Glutamatergic neuron (in vitro differentiated cells): ENCODE measurements at regions not wholly inside any gene's neighbourhood (a gene's known extent, or its start where the extent isn't known, plus 50 kb on each side); places are given as distances from the start of the nearest gene placed in this dataset.

Source experiments
- DNase-seq: peaks from one replicate; pipeline ENCODE4 v3.0.0; 2022
- H3K27ac Mint-ChIP-seq: one replicate; pipeline ENCODE4 v1.8.0; 2020; ENCODE audit warnings: mild to moderate bottlenecking, mixed read lengths, inconsistent platforms; ENCODE audit not compliant: unreplicated experiment
- H3K27me3 Mint-ChIP-seq: one replicate; pipeline ENCODE4 v1.8.0; 2020; ENCODE audit warnings: mild to moderate bottlenecking, moderate library complexity, mixed read lengths, inconsistent platforms; ENCODE audit not compliant: unreplicated experiment
- H3K36me3 Mint-ChIP-seq: one replicate; pipeline ENCODE4 v1.8.0; 2020; ENCODE audit warnings: mild to moderate bottlenecking, mixed read lengths, inconsistent platforms; ENCODE audit not compliant: unreplicated experiment
- H3K4me1 Mint-ChIP-seq: one replicate; pipeline ENCODE4 v1.8.0; 2020; ENCODE audit warnings: mild to moderate bottlenecking, low read depth, mixed read lengths, inconsistent platforms; ENCODE audit not compliant: unreplicated experiment
- H3K4me3 Mint-ChIP-seq: one replicate; pipeline ENCODE4 v1.8.0; 2020; ENCODE audit warnings: mild to moderate bottlenecking, mixed read lengths, inconsistent platforms; ENCODE audit not compliant: unreplicated experiment
- H3K9me3 Mint-ChIP-seq: one replicate; pipeline ENCODE4 v1.8.0; 2020; ENCODE audit warnings: mild to moderate bottlenecking, moderate library complexity, mixed read lengths, inconsistent platforms; ENCODE audit not compliant: unreplicated experiment
- CTCF ChIP-seq: fragments of 200-600 bp; sonication (generic); IDR thresholded peaks from one replicate; pipeline ENCODE4 v1.5.0; 2021; ENCODE audit not compliant: partially characterized antibody, unreplicated experiment

DNA sequence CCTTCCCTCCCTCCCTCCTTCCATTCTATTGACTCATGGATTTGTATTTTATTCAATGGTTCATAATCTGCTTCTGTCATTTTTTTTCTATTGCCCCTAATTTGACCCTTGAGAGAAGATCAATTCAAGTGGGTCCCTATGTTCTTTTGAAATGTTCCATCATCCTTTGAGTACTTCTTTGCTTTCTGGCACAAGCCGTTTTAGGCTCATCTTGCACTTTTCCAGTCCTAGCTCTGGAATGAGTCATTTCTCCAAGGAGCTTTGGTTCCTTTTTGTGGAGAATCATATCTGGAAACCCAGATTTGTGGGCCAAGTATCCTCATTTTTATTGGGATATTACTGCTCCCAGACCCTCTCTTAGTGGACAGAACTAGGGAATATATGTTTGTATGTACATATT, 126.8 kb upstream of the PTPN3 start:
- no peak overlapping the region for H3K27ac Mint-ChIP-seq
- no peak for DNase-seq

GRCh38 chr9:109627042-109627441, 128.9 kb upstream of the PTPN3 start:
- H3K36me3 Mint-ChIP-seq = no peaks in the 10 kb centered on the region
- H3K4me1 Mint-ChIP-seq = no peaks in the 10 kb centered on the region
- H3K4me3 Mint-ChIP-seq = no peak overlapping the region
- H3K27ac Mint-ChIP-seq = no peak overlapping the region
- no peak for TF ChIP-seq CTCF
- peaks cover 2% of the 10 kb centered on the region for H3K27me3 Mint-ChIP-seq
- no peak for DNase-seq
- H3K9me3 Mint-ChIP-seq = no peaks in the 10 kb centered on the region

More for the DNA sequence above, 126.8 kb upstream of the PTPN3 start:
- Mint-ChIP-seq H3K36me3 (no peaks in the 10 kb centered on the region), H3K9me3 (no peaks in the 10 kb centered on the region), H3K4me3 (no peak overlapping the region), H3K27me3 (peaks cover 2% of the 10 kb centered on the region), H3K4me1 (no peaks in the 10 kb centered on the region)
- no peak for TF ChIP-seq CTCF

DNA sequence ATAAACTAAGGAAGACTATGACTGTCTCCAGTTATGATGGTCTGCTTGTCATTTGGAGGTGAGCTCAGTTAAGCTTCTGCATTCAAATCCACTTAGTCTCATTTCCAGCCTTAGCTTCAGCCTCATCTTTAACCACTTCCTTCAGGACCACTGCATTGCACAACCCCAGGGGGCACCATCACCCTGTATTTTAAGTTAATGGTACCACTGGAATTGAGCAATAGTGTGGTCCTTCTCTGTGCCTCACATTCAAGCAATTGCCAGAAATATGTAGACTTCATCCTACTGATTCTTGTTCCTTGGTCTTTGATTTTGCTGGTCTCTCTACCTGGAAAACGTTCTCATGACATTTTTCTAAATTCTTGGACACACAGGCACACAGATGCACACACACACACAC, 131.5 kb upstream of the PTPN3 start:
- Mint-ChIP-seq H3K9me3 (no peaks in the 10 kb centered on the region), H3K4me1 (no peaks in the 10 kb centered on the region), H3K36me3 (no peaks in the 10 kb centered on the region), H3K4me3 (no peak overlapping the region), H3K27ac (no peak overlapping the region), H3K27me3 (no peaks in the 10 kb centered on the region)
- TF ChIP-seq CTCF = no peak
- no peak for DNase-seq

DNA sequence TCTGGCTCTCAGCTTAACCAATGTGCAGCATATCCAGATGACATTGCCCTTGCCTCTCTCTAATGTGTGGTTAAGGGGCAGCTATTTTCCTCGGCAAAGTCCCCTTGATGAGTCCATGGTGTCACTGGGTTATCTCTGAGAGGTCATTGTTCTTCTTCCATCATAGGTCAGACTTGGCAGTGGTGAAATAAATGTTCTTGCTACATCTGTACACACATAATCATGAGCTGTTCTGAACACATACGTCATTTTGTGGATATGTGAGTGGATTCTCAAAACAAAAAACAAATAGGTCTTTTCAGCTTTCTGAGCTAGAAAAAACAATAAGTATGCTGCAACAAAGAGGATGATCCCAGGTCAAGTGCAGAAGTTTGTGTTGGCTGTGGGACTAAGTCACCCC, 134.7 kb upstream of the PTPN3 start:
- no peak overlapping the region for H3K27ac Mint-ChIP-seq
- TF ChIP-seq CTCF = no peak
- H3K9me3 Mint-ChIP-seq = no peaks in the 10 kb centered on the region
- no peak for DNase-seq
- H3K36me3 Mint-ChIP-seq = no peaks in the 10 kb centered on the region
- no peaks in the 10 kb centered on the region for H3K4me1 Mint-ChIP-seq
- H3K4me3 Mint-ChIP-seq = no peak overlapping the region
- H3K27me3 Mint-ChIP-seq = no peaks in the 10 kb centered on the region

DNA sequence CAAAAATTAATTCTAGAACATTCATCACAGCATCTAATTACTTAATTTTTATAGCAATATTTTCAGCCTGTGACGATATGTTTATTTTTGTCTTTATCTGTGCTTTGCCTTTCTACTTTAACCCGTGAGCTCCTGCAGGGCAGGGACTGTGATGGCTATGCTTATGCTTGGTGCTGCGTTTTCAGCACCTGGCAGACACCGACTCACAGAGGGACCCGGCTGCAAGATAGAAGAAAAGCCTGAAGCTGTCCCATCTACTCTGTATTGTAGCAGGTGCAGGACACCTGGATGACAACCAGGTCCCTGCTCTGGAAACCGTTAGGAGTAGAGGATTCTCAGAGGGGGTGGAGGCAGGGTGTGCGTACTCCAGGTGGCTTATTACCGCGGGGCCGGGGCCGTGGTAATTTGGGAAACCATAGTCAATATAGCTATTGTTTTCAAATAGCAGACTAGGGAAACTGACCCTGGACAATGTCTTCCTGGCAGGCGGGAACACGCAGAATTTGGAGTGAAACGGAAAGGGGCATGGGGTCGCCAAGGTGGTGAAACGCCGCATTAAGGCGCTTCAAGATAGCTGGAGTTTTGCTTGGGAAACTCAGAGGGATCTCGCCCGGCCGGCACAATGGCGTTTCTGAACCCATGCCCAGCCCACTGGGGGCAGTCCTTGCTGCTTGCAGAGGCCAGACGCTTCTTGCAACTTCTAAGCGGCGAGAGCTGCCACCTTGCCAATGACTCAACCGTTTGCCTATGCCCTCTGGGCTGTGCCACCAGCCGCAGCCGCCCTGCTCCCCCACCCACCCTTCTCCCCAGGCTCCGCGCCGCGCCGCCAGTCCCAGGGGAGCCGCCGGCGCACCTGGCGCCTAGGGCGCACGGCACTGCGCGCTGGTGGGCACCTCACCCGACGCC, 140.1 kb upstream of the PALM2AKAP2 start:
- peaks cover 8% of the 10 kb centered on the region for H3K4me1 Mint-ChIP-seq
- H3K27ac Mint-ChIP-seq = no peak overlapping the region
- DNase-seq = peak; percentile 52
- peaks cover 4% of the 10 kb centered on the region for H3K9me3 Mint-ChIP-seq
- no peak for TF ChIP-seq CTCF
- peaks cover 6% of the 10 kb centered on the region for H3K36me3 Mint-ChIP-seq
- H3K4me3 Mint-ChIP-seq = peak overlapping the region; percentile 78
- H3K27me3 Mint-ChIP-seq = peaks cover 2% of the 10 kb centered on the region
